GM21390 (cell line): ENCODE measurements at regions not wholly inside any gene's neighbourhood (a gene's known extent, or its start where the extent isn't known, plus 50 kb on each side); places are given as distances from the start of the nearest gene placed in this dataset.

ENCODE experiments used
- ATAC-seq: cut with Tn5 transposase; IDR thresholded peaks from one replicate; pipeline ENCODE4 v1.9.1; 2021; ENCODE audit not compliant: unreplicated experiment

- no peak for ATAC-seq
Measured at GRCh38 chr14:97539884-97540283, 742.7 kb downstream of the VRK1 start.

- no peak for ATAC-seq
Measured at GRCh38 chr14:97543221-97543620, 746.0 kb downstream of the VRK1 start.

GRCh38 chr14:97543816-97544215, 746.6 kb downstream of the VRK1 start:
- no peak for ATAC-seq

- ATAC-seq, result no peak
Measured at GRCh38 chr14:97544571-97544970, 747.4 kb downstream of the VRK1 start.

GRCh38 chr14:97546491-97547230, 749.5 kb downstream of the VRK1 start:
- ATAC-seq, result no peak

- no peak for ATAC-seq
Measured at GRCh38 chr14:97550463-97550862, 753.3 kb downstream of the VRK1 start.

- ATAC-seq, result no peak
Measured at GRCh38 chr14:97554597-97554996, 757.4 kb downstream of the VRK1 start.

- no peak for ATAC-seq
Measured at GRCh38 chr14:97564334-97564733, 767.2 kb downstream of the VRK1 start.

GRCh38 chr14:97571201-97571600, 774.0 kb downstream of the VRK1 start:
- no peak for ATAC-seq

GRCh38 chr14:97571866-97572555, 774.8 kb downstream of the VRK1 start:
- no peak for ATAC-seq

- ATAC-seq, result no peak
Measured at GRCh38 chr14:97572583-97573458, 775.6 kb downstream of the VRK1 start.

GRCh38 chr14:97575677-97576076, 778.5 kb downstream of the VRK1 start:
- ATAC-seq, result no peak

GRCh38 chr14:97578982-97579548, 781.9 kb downstream of the VRK1 start:
- no peak for ATAC-seq

GRCh38 chr14:97581016-97581415, 783.8 kb downstream of the VRK1 start:
- no peak for ATAC-seq

- no peak for ATAC-seq
Measured at GRCh38 chr14:97582022-97582421, 784.8 kb downstream of the VRK1 start.

- ATAC-seq, result no peak
Measured at GRCh38 chr14:97584528-97584927, 787.3 kb downstream of the VRK1 start.

- no peak for ATAC-seq
Measured at GRCh38 chr14:97592341-97592980, 795.3 kb downstream of the VRK1 start.

- no peak for ATAC-seq
Measured at GRCh38 chr14:97594306-97594705, 797.1 kb downstream of the VRK1 start.

GRCh38 chr14:97602438-97603117, 805.4 kb downstream of the VRK1 start:
- ATAC-seq, result no peak

- no peak for ATAC-seq
Measured at GRCh38 chr14:97603201-97603600, 806.0 kb downstream of the VRK1 start.
